Astrocyte of the cerebellum (primary cell): ENCODE measurements at regions not wholly inside any gene's neighbourhood (a gene's known extent, or its start where the extent isn't known, plus 50 kb on each side); places are given as distances from the start of the nearest gene placed in this dataset.

ENCODE experiments used
- DNase-seq: peaks from one replicate; pipeline ENCODE4 v3.0.0-alpha.2; 2011; ENCODE audit warnings: low read depth
- H3K4me3 ChIP-seq: 2 replicates; pipeline ENCODE4 v1.5.1; 2011; ENCODE audit warnings: mild to moderate bottlenecking, low read depth, low read length, moderate library complexity
- CTCF ChIP-seq: IDR thresholded peaks from 2 replicates; pipeline ENCODE4 v1.5.1; 2012; ENCODE audit warnings: low read length, low read depth, moderate library complexity, mild to moderate bottlenecking; ENCODE audit errors: missing control alignments
- in situ Hi-C: cut with HindIII; loops from 2 replicates; pipeline ENCODE4 v1.10.0; 2017; ENCODE audit warnings: low sequenced_read_pairs

GRCh38 chr9:23581931-23582330, 244.1 kb downstream of the ELAVL2 start:
- TF ChIP-seq CTCF: no peak
- in situ Hi-C loops: no loop called here
- no peak overlapping the region for H3K4me3 ChIP-seq
- no peak for DNase-seq

- TF ChIP-seq CTCF: no peak
- no peak overlapping the region for H3K4me3 ChIP-seq
- DNase-seq: no peak
- in situ Hi-C loops: no loop called here
Observed at GRCh38 chr9:23582836-23583235, 243.2 kb downstream of the ELAVL2 start.

- TF ChIP-seq CTCF: no peak
- in situ Hi-C loops: no loop called here
- no peak for DNase-seq
- H3K4me3 ChIP-seq: no peak overlapping the region
Observed at GRCh38 chr9:23586906-23587305, 239.1 kb downstream of the ELAVL2 start.

DNA sequence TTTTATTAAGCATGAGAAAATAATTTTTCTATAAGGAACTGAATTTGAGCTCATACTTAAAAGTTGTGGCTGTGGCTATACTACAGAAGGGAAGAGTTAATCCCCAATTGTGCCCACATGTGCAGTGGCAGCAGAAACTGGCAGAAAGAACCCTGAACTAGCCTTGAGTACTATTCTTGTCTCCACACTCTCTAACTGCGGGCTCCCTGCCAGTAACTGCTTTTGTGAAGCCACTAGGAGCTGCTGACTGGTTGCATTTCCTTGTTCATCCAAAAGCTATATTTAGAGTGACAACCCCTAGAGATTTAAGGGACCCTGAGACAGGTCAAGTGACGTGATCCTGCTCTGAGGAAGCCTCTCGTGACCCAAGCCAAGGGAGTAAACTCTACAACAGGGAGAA, 238.6 kb downstream of the ELAVL2 start:
- DNase-seq: no peak
- no peak overlapping the region for H3K4me3 ChIP-seq
- in situ Hi-C loops: no loop called here
- no peak for TF ChIP-seq CTCF

DNA sequence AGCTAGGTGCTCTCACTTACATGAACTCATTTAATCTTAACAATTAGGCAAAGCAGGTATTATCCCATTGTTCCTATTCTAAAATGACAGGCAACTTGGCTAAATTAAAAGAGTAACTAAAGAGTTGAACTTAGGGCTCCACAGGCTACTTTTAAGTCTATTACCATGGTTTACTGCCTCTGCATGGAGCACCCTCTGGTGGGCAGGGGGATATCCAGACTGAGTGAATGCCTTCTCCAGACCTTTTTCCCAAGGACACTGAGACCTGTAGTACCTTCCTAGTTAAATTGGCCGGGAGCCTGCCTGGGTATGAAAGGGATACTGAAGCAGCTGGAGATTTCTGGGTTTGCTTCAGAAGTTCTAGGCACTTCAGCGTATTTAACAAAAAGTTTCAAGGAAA, 238.1 kb downstream of the ELAVL2 start:
- no peak overlapping the region for H3K4me3 ChIP-seq
- no peak for DNase-seq
- TF ChIP-seq CTCF: no peak
- in situ Hi-C loops: no loop called here

DNA sequence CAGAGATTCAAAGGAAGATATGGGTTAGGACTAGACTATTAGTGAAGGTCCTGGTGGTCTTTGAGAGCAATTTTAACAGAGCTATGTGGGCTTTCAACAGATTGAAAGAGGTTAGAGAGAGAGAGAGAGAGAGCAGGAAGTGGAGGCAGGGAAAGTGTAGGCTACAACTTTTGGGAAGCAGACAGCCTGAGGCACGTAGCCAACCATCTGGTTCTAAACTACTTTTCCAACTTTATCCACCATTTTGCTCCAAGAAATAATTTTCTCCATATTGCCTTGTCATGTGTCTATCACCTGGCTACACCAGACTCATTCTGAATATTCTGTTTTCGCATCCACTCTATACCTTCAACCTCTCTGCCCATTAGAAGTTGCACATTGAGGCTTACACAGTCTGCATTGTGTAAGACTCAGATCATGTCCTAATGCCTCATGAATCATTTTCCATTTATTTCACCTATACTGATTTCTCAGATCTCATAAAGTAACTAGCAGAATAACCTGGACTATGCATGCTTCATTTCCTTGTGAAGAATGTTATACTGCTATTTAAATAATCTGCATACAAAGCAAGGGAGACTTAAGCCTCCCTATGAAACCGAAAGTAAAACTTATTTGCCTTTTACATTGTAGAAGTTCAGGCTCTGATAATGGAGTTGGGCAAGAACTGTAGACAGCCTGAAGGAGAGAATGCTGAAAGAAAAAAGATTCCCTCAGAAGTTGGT, 235.6 kb downstream of the ELAVL2 start:
- TF ChIP-seq CTCF: no peak
- H3K4me3 ChIP-seq: no peak overlapping the region
- DNase-seq: no peak
- in situ Hi-C loops: no loop called here

- DNase-seq: no peak
- in situ Hi-C loops: no loop called here
- TF ChIP-seq CTCF: no peak
Observed at GRCh38 chr9:23594421-23594820, 231.6 kb downstream of the ELAVL2 start.

More at GRCh38 chr9:23594421-23594820, 231.6 kb downstream of the ELAVL2 start:
- no peak overlapping the region for H3K4me3 ChIP-seq
